Stimulated activated CD4-positive, alpha-beta T cell treated with anti-CD3 and anti-CD28 coated beads, Interleukin-12 subunit alpha, Interleukin-12 subunit beta, amount 100 ng/mL, for 48 hours (primary cell): ENCODE measurements at regions not wholly inside any gene's neighbourhood (a gene's known extent, or its start where the extent isn't known, plus 50 kb on each side); places are given as distances from the start of the nearest gene placed in this dataset.
"Not testable (repeated sequence)": the region's sequence is repeated elsewhere in the genome, so short reads cannot be mapped to it uniquely, and the experiment has no call there.

ENCODE experiments used
- DNase-seq, 3 donors: peaks; one replicate each; pipeline ENCODE4 v3.0.0-alpha.2; 2020; ENCODE audit warnings: low read depth in 2 of 3, low spot score in 1 of 3

DNA sequence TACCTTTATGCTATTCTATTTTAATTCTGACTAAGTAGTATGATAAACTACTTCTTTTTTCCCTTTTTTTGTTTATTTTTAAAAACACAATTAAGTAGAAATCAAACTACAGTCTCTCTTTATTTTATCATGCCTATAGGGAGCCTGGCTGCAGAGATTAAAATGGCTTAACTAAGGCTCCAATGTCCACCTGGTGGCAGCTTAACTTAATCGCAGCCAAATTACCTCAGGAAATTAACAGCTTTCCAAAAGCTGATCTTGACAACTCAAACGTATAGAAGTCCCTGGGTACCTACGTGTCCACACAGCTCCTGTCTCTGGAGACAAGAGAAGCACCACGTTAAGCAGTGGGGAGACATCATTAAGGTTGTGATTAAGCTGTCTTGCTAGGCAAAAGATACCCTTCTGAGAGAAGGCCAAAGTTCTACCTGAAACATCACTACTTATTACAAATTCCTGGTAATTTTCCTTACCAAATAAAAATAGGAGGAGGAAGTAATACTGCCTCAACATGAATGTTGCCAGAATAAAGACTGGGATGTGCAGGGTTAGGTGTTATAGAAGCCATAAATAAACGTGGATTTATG, 63.2 kb upstream of the SNX19 start:
- no peak for DNase-seq

- no peak for DNase-seq
Measured at GRCh38 chr11:130980071-130980862, 64.0 kb upstream of the SNX19 start.

DNA sequence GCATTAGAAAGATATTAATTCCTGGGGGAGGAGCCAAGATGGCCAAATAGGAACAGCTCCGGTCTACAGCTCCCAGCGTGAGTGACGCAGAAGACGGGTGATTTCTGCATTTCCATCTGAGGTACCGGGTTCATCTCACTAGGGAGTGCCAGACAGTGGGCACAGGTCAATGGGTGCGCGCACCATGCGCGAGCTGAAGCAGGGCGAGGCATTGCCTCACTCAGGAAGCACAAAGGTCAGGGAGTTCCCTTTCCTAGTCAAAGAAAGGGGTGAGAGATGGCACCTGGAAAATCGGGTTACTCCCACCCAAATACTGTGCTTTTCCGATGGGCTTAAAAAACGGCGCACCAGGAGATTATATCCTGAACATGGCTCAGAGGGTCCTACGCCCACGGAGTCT, 68.0 kb upstream of the SNX19 start:
- DNase-seq, result not testable (repeated sequence)

DNA sequence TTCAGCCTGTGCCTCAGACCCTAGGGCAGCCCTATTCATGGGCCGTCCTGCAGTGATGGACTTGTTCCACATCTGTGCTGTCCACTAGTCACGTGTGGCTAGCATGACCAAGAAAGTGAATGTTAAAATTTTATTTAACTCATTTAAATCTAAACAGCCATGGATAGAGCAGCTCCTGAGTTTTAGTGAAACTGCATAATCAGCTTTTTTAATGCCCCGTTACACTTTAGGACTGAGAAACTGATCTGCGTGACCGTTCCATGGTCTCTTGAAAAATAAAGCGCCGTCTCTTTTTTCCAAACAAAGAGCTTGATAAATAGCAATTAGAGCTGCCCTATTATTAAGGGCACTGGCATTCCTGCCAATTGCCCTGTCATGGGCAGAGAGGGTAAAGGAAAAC, 76.5 kb upstream of the SNX19 start:
- no peak for DNase-seq

DNA sequence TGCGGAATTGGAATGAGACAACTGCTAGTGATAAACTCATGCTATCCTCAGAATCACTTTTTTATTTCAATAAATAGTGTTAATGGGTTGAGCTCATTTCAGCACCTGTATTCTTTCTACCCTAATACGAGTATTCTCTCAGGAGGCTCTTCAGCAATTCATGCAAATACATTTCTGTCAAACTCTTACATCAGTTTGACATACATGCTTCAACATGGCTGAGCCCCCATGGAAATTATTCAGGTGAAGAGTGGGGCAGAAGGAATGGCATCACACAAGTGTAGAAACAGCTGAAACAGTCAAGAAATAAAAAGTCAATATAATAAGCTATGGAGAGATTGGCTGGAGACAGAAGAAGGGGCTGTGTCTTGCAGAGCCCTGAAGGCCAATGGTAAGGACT, 77.8 kb upstream of the SNX19 start:
- DNase-seq, result no peak

DNA sequence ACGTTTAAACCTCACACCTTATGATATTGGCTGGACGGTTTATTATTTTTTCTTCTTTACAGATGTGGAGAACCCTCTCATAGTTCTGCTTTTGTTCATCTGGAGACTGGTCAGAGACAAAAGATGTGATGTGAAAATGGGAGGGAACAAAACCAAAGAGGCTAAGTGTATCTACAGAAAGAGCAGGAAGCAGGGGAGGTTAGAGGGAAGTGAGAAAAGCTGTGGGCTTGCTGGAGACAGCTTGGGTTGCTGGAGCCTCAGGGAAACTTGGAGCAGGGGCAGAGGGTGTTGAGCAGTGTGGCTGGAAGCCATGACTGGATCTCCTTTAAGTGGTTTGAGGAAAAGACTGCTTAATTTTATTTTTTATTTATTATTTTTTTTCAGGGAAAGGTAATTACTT, 79.0 kb upstream of the SNX19 start:
- DNase-seq, result no peak

- DNase-seq, result no peak
Measured at GRCh38 chr11:130997278-130997677, 81.0 kb upstream of the SNX19 start.

DNA sequence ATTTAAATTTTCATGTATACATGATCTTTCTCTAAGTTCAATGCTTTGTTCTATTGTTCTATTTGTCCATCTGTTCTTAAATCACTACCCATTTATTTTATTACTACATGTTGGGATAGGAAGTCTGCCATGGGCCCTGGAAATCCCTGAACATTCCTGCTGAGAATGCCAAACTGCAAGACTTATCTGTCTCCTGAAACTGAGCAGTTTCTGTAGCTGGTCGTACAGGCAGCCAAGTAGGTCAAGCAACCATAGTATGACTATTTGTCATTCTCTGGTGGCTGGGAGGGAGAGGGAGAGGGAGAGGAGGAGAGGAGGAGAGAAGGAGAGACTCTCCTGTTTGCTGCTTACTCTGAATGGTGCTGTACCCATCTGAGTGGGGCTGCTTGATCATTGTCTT, 82.8 kb upstream of the SNX19 start:
- DNase-seq, result no peak

DNA sequence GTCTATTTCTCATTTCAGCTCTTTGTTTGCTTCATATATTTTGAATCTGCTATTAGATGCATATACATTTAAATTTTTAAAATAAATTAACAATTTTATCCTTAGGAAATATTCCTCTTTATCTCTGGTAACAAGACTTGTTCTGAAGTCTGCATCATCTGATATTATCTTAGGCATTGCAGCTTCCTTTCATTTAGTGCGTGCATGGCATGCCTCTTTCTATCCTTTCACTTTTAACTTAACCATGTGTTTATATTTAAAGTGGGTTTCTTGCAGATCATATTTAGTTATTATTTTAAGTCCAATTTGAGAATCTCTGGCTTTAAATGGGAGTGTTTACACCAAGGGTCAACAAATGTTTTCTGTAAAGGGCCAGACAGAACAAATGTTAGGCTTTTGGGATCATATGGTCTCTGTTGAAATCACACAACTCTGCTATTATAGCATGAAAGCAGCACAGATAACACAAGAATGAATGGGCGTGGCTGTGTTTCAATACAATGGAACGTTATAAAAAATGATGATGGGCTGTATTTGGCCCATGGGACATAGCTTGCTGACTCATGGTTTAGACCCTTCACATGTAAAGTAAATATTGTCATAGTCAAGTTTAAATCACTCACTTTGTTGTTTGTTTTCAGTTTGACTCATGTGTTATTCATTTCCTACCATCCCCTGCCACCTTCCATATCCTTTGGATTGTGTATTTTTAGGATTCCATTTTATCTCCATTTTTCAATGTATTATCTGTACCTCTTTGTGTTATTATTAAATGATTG, 83.9 kb upstream of the SNX19 start:
- no peak for DNase-seq

GRCh38 chr11:131002145-131002544, 85.9 kb upstream of the SNX19 start:
- no peak for DNase-seq

DNA sequence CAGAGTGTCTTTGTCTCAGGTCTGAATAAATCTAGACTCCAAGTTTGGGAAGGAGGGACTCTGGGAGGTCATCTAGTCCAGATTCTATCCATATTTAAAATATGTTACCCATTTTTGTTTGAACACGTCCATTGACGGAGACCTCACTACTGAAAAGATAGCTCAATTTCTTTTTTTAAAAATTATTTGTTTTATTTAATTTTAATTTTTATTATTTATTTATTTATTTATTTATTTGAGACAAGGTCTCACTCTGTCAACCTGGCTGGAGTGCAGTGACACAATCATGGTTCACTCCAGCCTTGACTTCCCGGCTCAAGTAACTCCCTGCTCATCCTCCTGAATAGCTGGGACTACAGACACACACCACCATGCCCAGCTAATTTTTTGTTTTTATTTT, 89.5 kb upstream of the SNX19 start:
- no peak for DNase-seq

DNA sequence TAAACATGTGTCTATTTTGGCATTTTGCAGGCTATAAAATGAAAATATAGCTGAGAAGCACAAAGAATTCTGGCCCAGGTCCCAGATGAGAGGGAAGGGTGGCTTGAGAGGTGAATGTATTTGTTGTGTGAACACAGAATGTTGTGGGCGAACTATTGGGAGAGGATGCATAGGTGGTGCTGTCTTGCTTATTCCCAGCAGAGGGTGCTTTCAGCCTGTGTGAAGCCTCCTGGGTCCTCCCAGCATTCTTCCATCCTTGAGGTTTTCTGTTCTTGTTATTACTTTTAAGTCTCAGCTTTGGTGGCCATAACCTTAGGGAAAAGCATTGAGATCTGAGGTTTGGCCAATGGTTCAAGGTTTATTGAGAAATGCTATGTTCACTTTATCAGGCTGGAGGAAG, 108.7 kb upstream of the SNX19 start:
- no peak for DNase-seq

DNA sequence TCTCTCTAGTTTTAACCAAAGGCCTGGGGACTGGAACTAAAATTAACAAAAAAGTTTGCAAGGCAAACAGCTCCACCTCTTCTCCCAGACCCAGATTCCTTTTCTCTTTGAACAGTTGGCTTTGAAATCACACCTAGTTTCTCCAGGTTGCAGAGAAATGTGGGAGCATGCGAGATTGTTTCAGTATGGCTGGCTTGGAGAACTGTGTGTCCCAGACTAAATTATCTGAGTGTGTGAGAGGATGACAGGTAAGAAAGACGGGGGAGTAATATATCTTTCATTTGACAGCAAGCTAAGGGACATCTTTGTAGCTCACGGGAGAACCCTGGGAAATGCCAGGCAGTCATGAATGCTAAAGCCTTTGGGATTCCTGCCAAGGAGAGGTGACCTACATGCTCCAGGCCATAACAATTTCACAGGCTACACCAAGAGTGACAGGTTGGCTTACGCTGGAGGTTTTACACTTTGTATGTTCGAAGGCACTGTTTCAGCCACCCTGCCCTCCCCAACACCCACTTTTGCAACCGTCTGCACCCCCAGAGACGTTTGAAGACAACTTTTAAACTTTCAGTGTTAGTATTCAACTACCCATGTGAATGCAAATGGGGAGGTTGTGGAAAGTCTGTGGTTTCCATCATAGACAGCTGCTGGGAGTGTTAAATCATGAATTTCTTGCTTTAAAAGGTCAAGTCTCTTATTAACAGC, 109.3 kb upstream of the SNX19 start:
- no peak for DNase-seq

GRCh38 chr11:131027491-131027890, 111.2 kb upstream of the SNX19 start:
- no peak for DNase-seq

DNA sequence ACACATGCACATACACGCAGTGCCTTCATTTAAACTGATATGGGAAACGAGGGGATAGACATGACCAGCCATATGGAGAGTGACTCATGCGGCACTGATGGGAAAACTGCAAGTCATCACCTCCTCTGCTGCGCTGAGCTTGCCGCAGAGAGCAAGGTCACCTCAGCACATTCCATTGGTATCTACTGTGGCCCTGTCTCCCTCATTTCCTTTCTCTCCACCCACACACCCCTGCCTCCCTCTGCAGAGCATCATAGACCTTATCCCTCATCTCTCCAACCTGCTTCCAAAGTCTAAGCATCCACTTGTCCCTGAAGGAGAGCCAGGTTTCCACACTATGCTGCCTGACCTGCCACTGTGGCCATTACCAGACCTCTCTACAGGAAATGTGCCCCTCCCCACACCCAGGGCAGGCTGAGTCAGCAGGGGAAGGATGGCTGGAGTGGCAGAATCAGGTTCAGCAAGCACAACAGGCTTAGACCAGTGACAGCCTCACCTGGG, 116.9 kb upstream of the SNX19 start:
- no peak for DNase-seq

GRCh38 chr11:131036514-131036913, 120.2 kb upstream of the SNX19 start:
- no peak for DNase-seq

GRCh38 chr11:131037873-131038272, 121.6 kb upstream of the SNX19 start:
- DNase-seq, result no peak

GRCh38 chr11:131038597-131038996, 122.3 kb upstream of the SNX19 start:
- DNase-seq, result no peak

DNA sequence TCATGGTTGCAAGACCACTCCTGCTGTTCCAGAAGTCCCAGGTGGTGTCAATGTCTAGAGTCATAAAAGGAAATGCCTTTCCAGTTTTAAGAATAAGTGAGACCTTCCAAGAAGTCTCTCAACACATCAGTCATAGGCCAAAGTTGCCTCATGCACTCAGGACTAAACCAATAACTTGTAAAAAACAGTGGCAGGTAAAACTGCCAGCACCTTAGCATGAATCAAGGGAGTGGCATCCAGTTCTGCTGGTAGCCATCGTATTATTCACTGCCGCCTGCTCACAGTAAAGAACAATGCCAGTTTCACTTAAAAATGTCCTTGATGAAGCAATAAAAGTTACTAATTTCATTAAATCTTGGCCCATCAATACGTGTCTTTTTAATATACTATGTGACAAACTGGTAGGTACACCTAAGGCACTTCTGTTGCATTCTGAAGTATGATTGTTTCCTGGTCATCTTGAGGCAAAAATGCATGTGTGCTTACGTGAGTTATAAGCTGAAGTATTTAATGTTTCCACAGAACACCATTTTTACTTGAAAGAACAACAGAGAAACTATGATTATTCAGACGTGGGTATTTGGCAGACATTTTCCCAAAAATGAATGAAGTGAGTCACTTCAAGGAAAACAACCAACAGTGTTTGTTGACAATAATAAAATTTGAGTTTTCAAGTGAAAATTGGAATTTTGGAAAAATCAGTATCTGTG, 125.2 kb upstream of the SNX19 start:
- no peak for DNase-seq

GRCh38 chr11:131042041-131042390, 125.7 kb upstream of the SNX19 start:
- no peak for DNase-seq

DNA sequence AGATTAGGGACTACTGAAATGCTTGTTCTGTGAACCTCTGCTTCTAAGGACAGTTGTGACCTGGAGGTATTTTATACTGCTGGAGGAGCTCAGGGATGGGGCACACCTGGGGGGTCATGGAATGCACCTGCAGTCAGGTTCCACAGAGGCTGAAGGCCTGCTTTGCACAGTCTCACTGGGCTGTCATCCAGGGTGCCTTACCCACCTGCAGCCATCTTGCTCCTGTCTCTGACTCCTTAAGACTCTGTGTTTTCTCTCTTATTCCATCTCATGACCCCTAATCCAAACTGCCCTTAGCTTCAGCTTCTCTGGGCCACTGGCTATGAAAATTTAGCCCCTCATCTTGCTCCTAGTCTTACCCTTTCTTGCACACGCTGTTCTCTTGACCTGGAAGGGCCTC, 127.0 kb upstream of the SNX19 start:
- no peak for DNase-seq
